ENCODE measurements at regions not wholly inside any gene's neighbourhood (a gene's known extent, or its start where the extent isn't known, plus 50 kb on each side); places are given as distances from the start of the nearest gene placed in this dataset.

- POLR2A ChIA-PET (ENCODE audit: partially characterized antibody) = no interaction called here
- Histone ChIP-seq H2BK5ac (ENCODE audit: low read depth, low read length) (no peak overlapping the region), H2BK12ac (ENCODE audit: low read depth, low read length) (no peak overlapping the region), H3K4ac (replicated peaks; ENCODE audit: insufficient read length, low read depth, low read length) (no peak overlapping the region), H3K4me1 (replicated peaks in 1 of 4; ENCODE audit: control insufficient read depth in 3 of 4, insufficient read depth in 4 of 4, low read length in 3 of 4) (no peaks in the 10 kb centered on the region), H2BK15ac (ENCODE audit: low read length) (no peak overlapping the region), H3K4me3 (ENCODE audit: extremely low read depth in 1 of 4, insufficient read depth in 2 of 4, low read depth in 3 of 4, low read length in 4 of 4) (no peak overlapping the region), H3K9me3 (ENCODE audit: insufficient read depth in 2 of 2, low read depth in 1 of 2, low read length in 1 of 2) (no peaks in the 10 kb centered on the region), H3K79me2 (ENCODE audit: control insufficient read depth in 1 of 2, insufficient read depth in 2 of 2, low read length in 2 of 2) (no peaks in the 10 kb centered on the region), H3K4me2 (ENCODE audit: insufficient read depth in 1 of 2, low read depth in 2 of 2, low read length in 2 of 2) (no peak overlapping the region), H3K14ac (ENCODE audit: insufficient read length) (no peak overlapping the region), H3K36me3 (ENCODE audit: control insufficient read depth in 2 of 4, insufficient read depth in 4 of 4, low read length in 3 of 4) (no peaks in the 10 kb centered on the region), H2BK120ac (replicated peaks; ENCODE audit: low read depth, low read length) (no peak overlapping the region), H3K79me1 (ENCODE audit: low read depth, low read length) (no peaks in the 10 kb centered on the region), H4K8ac (ENCODE audit: extremely low read depth, insufficient read depth, low read length) (no peak overlapping the region), H3K23ac (ENCODE audit: insufficient read length) (no peak overlapping the region), H3K23me2 (ENCODE audit: low read depth, low read length) (no peaks in the 10 kb centered on the region; the same call in 1 of the 2 replicates), H2BK20ac (ENCODE audit: low read length) (no peak overlapping the region), H4K5ac (ENCODE audit: insufficient read length, low read depth, low read length) (no peak overlapping the region), H2AK5ac (ENCODE audit: low read depth, low read length) (no peak overlapping the region), H2AFZ (ENCODE audit: low read length) (no peak overlapping the region), H3K27me3 (replicated peaks in 1 of 4; ENCODE audit: control insufficient read depth in 3 of 4, extremely low read depth in 1 of 4, insufficient read depth in 3 of 4, low read length in 3 of 4) (peaks cover 0 to 1% (median 0%) of the 10 kb centered on the region in 4 experiments; a peak in 1 of 7 replicates), H4K20me1 (replicated peaks in 1 of 2; ENCODE audit: control insufficient read depth in 1 of 2, insufficient read depth in 2 of 2, low read length in 2 of 2) (no peaks in the 10 kb centered on the region), H3K27ac (ENCODE audit: low read depth, low read length) (no peak overlapping the region), H3K56ac (replicated peaks; ENCODE audit: insufficient read length, low read depth, low read length) (no peak overlapping the region), H3K9ac (replicated peaks in 1 of 4; ENCODE audit: extremely low read depth in 1 of 4, low read depth in 3 of 4, low read length in 3 of 4) (no peak overlapping the region), H3K18ac (ENCODE audit: extremely low read depth, low read length) (no peak overlapping the region), H4K91ac (replicated peaks; ENCODE audit: insufficient read length, low read length) (no peak overlapping the region)
- FAIRE-seq (no peak), DNase-seq (ENCODE audit: low read depth in 1 of 2, low spot score in 2 of 2) (no peak)
- 91% methylated on average over 3 of the region's 3 CpGs; no CpG with 5 or more reads in 1 of the 2 experiments for WGBS, 2 experiments (ENCODE audit: extremely low coverage in 1 of 2, insufficient coverage in 1 of 2, insufficient read length in 1 of 2, insufficient replicate concordance in 2 of 2, low coverage in 1 of 2, low lambda C conversion rate in 2 of 2, missing lambda C conversion rate in 1 of 2)
- CTCF ChIA-PET (ENCODE audit: partially characterized antibody) = interaction anchor here (0.6 to 1.5 kb wide), 2 partner anchors 54 to 962 kb away, joined by 3 to 4 read pairs; no protein-coding TSS in a partner anchor
- no peak for TF ChIP-seq CTCF (IDR thresholded peaks at IDR 0.05; ENCODE audit: control extremely low read depth in 1 of 3, insufficient read depth in 1 of 3, low read depth in 1 of 3, low read length in 3 of 3)
- no peak for TF ChIP-seq TBP (IDR thresholded peaks at IDR 0.05; ENCODE audit: low read depth, low read length)
- no peak for TF ChIP-seq CHD2 (IDR thresholded peaks at IDR 0.05; ENCODE audit: low read length)
- no peak for TF ChIP-seq BRCA1 (IDR thresholded peaks at IDR 0.05; ENCODE audit: low read depth, low read length)
- no peak for TF ChIP-seq HDAC6 (IDR thresholded peaks at IDR 0.05; ENCODE audit: low read depth, low read length)
- no peak for TF ChIP-seq MAFK (IDR thresholded peaks at IDR 0.05; ENCODE audit: low read depth, low read length)
- TF ChIP-seq CREB1 (IDR thresholded peaks at IDR 0.05) = no peak
- TF ChIP-seq SP1 (IDR thresholded peaks at IDR 0.05; ENCODE audit: low read depth, low read length) = no peak
- no peak for TF ChIP-seq SAP30 (IDR thresholded peaks at IDR 0.05; ENCODE audit: insufficient read depth, insufficient replicate concordance, low read length)
- TF ChIP-seq KDM4A (IDR thresholded peaks at IDR 0.05; ENCODE audit: low read depth, low read length, severe bottlenecking) = no peak
- no peak for TF ChIP-seq HDAC2 (IDR thresholded peaks at IDR 0.05; ENCODE audit: borderline replicate concordance in 1 of 2, low read depth in 2 of 2, low read length in 2 of 2)
- no peak for TF ChIP-seq GABPA (IDR thresholded peaks at IDR 0.05; ENCODE audit: borderline replicate concordance, insufficient read depth, low read length)
- no peak for TF ChIP-seq CBX8 (IDR thresholded peaks at IDR 0.05; ENCODE audit: borderline replicate concordance, low read depth, low read length)
These were observed 579.2 kb downstream of the MED13L start for GRCh38 chr12:115698257-115698656.

All from H1 (cell line).